GM18907 (cell line): ENCODE measurements at regions not wholly inside any gene's neighbourhood (a gene's known extent, or its start where the extent isn't known, plus 50 kb on each side); places are given as distances from the start of the nearest gene placed in this dataset.
"Not testable (repeated sequence)": the region's sequence is repeated elsewhere in the genome, so short reads cannot be mapped to it uniquely, and the experiment has no call there.

ENCODE experiments used
- ATAC-seq: cut with Tn5 transposase; IDR thresholded peaks from one replicate; pipeline ENCODE4 v1.9.1; 2021; ENCODE audit warnings: mild to moderate bottlenecking, moderate library complexity; ENCODE audit not compliant: unreplicated experiment

GRCh38 chrX:78603908-78604307 is 55.2 kb downstream of the RTL3 start:
- ATAC-seq, result no peak

- no peak for ATAC-seq
Measured at GRCh38 chrX:78595901-78596502, 63.1 kb downstream of the RTL3 start.

- ATAC-seq, result no peak
Measured at GRCh38 chrX:78593701-78594100, 65.4 kb downstream of the RTL3 start.

- ATAC-seq, result no peak
Measured at GRCh38 chrX:78592030-78592429, 67.1 kb downstream of the RTL3 start.

- ATAC-seq, result no peak
Measured at GRCh38 chrX:78574306-78574705, 84.8 kb downstream of the RTL3 start.

GRCh38 chrX:78573630-78574029 is 85.5 kb downstream of the RTL3 start:
- no peak for ATAC-seq

- ATAC-seq, result no peak
Measured at GRCh38 chrX:78571849-78572248, 87.3 kb downstream of the RTL3 start.

- ATAC-seq, result no peak
Measured at GRCh38 chrX:78555401-78555980, 103.6 kb downstream of the RTL3 start.

GRCh38 chrX:78552628-78553027 is 106.5 kb downstream of the RTL3 start:
- not testable (repeated sequence) for ATAC-seq

- ATAC-seq, result no peak
Measured at GRCh38 chrX:78548012-78548411, 111.1 kb downstream of the RTL3 start.

- ATAC-seq, result no peak
Measured at GRCh38 chrX:78545233-78545632, 113.9 kb downstream of the RTL3 start.

- no peak for ATAC-seq
Measured at GRCh38 chrX:78543281-78543680, 115.8 kb downstream of the RTL3 start.

GRCh38 chrX:78540171-78540570 is 119.0 kb downstream of the RTL3 start:
- no peak for ATAC-seq

GRCh38 chrX:78534221-78534620 is 124.9 kb downstream of the RTL3 start:
- ATAC-seq, result no peak

- no peak for ATAC-seq
Measured at GRCh38 chrX:78532363-78532762, 126.8 kb downstream of the RTL3 start.

- no peak for ATAC-seq
Measured at GRCh38 chrX:78527818-78528217, 131.3 kb downstream of the RTL3 start.

- ATAC-seq, result no peak
Measured at GRCh38 chrX:78527263-78527662, 131.9 kb downstream of the RTL3 start.

- no peak for ATAC-seq
Measured at GRCh38 chrX:78522601-78523000, 136.5 kb downstream of the RTL3 start.

- ATAC-seq, result peak; percentile 85
Measured at GRCh38 chrX:78517124-78517523, 142.0 kb downstream of the RTL3 start.

- ATAC-seq, result no peak
Measured at GRCh38 chrX:78514852-78515251, 144.3 kb downstream of the RTL3 start.

GRCh38 chrX:78513971-78514738 is 145.0 kb downstream of the RTL3 start:
- no peak for ATAC-seq

- no peak for ATAC-seq
Measured at GRCh38 chrX:78506248-78506647, 152.9 kb downstream of the RTL3 start.
